Activated naive CD4-positive, alpha-beta T cell treated with anti-CD3 and anti-CD28 coated beads, Interleukin-2, amount 50 U/mL, for 16 hours (primary cell): ENCODE measurements at regions not wholly inside any gene's neighbourhood (a gene's known extent, or its start where the extent isn't known, plus 50 kb on each side); places are given as distances from the start of the nearest gene placed in this dataset.

Source experiments
- DNase-seq: peaks from one replicate; pipeline ENCODE4 v3.0.0-alpha.2; 2020

DNA sequence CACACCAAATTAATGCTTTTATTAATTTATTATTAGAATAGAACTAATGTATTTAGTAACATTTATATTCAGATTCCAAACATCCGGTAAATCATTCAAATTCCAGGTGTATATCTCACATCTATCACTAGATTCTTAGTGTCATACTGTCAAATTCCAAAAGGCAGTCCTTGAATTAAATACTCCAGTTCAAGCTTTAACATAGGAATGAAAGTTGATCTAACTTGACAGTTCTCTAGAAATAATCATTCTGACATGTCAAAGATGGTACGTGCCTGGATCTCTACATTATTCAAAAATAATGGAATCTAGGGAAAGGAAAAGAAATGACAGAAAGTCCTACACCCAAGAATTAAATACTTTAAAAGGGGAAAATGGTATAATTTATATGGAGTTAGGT, 1161.5 kb downstream of the PCDH9 start:
- no peak for DNase-seq

DNA sequence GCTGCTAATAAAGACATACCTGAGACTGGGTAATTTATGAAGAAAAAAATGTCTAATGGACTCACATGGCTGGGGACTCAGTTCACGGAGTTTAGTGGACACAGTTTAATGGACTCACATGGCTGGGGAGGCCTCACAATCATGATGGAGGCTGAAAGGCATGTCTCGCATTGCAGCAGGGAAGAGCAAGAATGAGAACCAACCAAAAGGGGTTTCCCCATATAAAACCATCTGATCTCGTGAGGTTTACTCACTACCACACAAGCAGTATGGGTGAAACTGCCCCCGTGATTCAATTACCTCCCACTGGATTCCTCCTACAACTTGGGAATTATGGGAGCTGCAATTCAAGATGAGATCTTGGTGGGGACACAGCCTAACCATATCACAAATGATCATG, 1181.2 kb downstream of the PCDH9 start:
- DNase-seq: no peak

DNA sequence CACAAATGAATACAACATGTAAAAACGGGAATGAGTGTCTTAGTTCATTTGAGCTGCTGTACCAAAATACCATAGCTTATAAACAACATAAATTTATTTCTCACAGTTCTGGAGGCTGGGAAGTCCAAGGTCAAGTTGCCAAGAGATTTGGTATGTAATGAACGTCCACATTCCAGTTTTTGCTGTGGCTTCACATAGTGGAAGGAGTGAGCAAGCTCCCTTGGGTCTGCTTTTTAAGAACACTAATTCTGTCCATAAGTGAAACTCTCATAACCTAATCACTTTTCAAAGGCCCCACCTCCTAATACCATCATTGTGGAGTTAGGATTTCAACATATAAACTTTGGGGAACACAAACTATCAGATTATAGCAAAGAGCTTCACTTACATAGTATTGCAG, 1189.6 kb downstream of the PCDH9 start:
- no peak for DNase-seq

DNA sequence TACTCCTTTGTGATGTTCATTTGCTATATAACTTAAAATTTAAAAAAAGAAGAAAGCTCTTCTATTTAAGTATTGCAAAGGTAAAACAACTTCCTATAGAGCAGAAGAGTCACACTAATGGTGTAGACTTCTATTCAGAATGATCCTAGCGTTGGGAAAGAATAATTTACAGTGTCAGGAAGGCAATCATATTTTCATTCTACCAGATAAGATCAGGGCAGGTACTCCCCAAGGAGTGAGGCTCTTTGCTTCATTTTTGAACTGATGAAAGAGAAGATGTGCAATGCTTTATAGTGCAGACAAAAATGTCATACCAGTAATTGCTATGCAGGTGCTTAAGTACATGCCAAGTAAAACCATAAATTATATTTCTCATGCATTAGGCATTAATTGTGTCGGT, 1193.0 kb downstream of the PCDH9 start:
- DNase-seq: no peak

DNA sequence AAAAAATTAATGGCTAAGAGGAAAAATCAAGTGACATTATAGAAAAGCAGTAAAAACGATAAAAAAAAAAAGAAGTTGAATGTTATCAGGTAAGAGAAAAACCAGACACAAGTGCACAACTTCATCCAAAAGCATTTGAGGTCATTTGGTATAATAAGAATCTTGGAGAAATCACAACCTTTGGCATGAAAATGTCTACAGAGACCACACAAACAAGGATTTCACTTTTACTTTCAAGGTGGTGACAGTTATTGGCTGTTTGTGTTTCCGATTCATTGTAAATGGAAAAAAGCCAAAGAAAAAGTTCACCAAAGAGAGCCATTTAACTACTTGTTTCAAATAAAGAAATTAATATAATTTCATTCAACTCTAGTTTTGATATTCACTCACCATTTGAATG, 1193.5 kb downstream of the PCDH9 start:
- DNase-seq: no peak

DNA sequence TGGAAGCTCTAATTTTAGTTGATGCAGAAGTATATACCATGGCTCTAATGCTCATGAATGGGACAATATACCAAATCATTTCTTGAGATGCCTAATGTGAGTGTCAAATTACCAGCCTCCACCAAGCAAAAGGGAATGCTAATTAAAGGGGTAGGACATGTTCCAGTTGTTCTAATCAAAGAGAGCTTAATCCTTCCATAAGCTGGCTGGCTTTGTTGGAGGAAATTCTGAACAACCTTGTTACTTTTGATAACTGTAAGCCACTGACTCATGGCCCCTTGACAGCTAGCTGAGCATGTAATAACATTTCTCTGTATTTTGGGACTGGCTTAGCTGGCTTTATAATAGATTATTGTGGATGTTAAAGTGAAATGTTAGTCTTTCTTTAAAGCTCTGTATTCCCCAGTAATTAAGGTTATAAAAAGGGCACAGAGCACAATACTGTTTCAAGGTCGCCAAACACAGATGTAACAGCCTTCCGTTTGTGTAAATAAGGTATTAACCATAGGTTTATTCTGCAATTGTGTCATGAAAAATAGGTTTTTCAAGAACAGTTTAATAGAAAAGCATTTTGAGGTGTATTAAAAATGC, 1194.0 kb downstream of the PCDH9 start:
- DNase-seq: no peak

DNA sequence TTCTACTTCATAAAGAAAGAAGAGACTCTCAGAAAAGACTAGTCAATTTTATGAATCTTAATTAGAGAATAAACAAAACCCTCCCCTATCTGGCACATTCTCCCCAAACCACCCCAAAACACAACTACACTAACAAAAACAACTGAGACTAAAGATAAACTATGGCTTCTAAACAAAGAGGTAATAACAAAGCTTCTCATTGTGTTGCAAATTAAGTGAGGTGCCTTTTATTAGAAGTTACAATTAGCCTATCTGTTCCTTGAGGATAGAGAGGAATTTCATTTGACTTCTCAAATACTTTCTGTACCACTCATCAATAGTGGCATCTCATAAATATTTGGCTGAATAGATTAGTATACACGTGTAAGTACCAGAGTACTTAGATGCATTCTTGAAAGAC, 1196.2 kb downstream of the PCDH9 start:
- DNase-seq: no peak

DNA sequence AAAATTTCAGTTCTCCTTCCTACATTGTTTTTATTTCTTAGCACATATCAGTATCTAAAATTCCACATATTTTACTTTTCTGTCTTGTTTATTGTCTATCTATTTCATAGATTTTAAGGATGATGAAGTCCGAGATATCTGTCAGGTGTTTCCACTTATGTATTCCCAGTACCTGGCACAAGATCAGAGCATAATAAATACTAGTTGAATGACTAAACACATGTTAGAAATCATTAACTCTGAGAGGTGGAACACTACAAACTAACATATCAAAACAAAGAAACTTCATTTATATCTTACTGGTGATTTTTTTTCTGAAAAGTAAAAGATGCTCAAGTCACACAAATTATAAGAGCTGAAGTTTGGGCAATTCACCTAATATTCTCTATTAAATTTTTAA, 1208.3 kb downstream of the PCDH9 start:
- no peak for DNase-seq

DNA sequence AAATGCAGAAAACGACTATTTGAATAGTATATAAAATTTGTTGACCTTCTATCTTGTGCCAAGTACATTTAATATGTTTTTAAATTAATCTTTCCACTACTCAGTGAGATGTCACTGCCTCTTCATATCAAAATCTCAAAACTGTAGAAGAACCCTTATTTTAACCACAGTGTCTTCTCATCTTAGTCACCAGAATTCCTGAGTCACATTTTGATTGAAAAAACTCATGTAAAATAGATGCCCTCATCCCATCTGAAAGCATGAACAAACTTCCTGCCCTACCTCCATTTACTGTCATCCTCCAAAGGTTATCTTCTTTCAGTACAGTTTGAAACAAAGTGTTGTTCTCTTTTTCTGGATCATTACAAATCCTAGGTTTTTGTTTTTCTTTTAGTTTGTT, 1215.4 kb downstream of the PCDH9 start:
- DNase-seq: no peak

DNA sequence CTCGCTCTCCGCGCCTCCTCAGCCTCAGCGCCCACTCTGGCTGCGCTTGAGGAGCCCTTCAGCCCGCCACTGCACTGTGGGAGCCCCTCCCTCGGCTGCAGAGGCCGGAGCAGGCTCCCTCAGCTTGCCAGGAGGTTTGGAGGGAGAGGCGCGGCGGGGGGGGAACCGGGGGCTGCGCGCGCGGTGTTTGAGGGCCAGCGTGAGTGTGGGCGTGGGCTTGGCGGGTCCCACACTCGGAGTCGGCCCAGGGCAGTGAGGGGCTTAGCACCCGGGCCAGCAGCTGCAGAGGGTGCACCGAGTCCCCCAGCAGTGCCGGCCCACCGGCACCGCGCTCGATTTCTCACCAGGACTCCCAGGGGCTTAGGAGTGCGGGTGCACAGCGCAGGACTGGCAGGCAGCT, 1220.9 kb downstream of the PCDH9 start:
- no peak for DNase-seq

DNA sequence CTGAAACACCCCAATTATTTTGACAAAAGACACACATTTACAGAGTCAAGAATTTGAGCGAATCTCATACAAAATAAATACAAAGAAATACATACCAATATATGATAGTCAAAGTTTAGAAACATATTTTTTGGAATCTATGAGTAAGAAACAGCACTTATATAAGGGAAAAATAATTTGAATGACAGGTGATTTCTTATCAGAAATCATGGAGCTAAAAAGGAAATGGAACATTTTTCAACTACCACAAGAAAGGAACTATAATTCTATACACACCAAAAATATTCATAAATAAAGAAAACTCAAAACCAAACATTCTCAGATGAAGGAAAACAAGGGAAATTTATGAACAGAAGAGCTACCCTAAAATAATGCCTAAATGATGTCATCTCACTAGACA, 1226.6 kb downstream of the PCDH9 start:
- DNase-seq: no peak

DNA sequence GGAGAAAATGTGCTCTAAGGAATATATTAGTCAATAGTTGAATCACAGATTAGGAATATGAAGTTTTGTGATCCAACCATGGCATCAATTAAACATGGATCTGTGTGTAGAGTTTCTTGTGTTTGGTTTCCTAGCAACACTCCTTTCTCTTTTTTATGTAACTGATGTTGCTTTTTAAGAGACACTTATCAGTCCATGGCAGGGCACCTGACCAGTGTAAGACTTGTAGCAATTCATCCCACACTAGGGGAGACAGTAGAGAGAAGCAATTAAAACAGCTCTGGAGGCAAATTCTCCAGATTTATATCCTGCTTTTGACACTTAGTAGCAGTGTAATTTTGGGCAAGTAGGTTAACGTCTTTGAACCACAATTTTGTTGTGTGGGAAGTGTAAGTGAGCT, 1229.0 kb downstream of the PCDH9 start:
- no peak for DNase-seq

DNA sequence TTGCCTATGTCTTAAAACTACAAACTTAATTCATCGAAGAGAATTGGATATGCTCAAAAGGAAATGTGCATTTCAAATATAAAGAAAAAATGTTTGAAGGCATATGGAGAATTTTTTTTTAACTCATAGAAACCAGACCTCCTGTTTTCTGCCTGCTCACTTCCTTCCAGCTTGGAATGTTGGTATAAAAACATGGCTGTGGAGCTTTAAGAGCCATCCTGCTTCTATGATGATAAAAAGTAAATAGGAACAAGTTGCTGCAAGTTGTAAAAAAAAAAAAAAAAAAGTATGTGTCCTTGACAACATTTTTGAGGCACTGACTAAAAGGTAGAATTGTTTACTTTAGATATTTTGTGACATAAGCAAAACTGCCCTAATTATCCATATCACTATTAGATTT, 1230.7 kb downstream of the PCDH9 start:
- DNase-seq: no peak

DNA sequence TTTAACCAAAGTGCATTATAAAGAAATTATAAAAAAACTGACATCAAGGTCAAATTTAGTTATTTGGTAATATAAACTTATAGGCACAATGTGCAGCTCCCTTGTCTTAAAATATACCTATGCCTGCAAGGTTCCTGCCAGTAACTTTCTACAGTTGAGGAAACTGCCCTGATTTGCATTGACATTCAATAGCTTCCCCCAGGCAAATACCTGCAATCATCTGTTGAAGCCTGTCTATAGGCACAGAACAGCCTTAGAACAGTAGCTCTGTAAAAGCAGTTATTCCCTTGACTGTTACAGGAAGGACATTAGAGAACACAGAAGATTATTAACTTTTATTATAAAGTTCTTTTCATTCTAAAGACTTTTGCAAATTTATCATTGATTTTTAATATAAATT, 1239.5 kb downstream of the PCDH9 start:
- no peak for DNase-seq

DNA sequence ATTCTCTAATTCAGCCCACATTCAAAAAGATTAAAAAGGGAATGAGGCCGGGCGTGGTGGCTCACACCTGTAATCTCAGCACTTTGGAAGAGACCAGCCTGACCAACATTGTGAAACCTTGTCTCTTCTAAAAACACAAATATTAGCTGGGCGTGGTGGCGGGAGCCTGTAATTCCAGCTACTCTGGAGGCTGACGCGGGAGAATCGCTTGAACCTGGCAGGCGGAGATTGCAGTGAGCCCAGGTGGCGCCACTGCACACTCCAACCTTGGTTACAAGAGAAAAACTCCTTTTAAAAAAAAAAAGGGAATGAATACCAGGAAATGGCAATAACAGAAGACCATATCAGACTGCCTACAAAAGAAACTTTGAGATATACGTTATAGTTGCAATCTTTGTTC, 1244.5 kb downstream of the PCDH9 start:
- DNase-seq: no peak

DNA sequence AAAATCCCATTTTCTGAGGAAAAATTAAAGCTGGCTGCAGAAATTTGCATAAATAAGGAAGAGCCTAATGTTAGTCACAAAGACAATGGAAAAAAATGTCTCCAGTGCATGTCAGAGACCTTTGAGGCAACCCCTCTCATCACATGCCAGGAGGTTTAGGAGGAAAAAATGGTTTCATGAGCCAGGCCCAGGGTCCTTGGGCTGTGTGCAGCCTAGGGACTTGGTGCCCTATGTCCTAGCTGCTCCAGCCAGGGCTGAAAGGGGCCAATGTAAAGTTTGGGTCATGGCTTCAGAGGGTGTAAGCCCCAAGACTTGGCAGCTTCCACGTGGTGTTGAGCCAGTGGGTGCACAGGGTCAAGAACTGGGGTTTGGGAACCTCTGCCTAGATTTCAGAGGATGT, 1252.6 kb downstream of the PCDH9 start:
- no peak for DNase-seq

DNA sequence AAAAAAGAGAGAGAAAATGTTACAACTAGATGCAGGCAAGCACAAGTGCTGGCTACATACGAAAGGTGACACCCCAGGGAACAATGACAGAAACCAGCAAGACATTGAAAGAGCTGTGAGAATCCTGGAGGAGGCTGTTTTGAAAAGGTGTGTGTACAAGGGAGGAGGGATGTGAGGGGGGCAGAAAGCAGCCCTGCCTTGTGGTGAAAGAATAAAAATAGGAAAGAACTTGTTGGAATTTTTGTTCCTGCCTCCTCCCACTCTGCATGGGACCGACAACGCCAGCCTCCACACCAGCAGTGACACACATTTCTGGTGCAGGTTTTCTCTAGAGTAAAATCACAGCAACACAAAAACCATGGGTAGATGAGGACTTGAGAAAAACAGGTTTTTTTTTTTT, 1258.6 kb downstream of the PCDH9 start:
- no peak for DNase-seq

DNA sequence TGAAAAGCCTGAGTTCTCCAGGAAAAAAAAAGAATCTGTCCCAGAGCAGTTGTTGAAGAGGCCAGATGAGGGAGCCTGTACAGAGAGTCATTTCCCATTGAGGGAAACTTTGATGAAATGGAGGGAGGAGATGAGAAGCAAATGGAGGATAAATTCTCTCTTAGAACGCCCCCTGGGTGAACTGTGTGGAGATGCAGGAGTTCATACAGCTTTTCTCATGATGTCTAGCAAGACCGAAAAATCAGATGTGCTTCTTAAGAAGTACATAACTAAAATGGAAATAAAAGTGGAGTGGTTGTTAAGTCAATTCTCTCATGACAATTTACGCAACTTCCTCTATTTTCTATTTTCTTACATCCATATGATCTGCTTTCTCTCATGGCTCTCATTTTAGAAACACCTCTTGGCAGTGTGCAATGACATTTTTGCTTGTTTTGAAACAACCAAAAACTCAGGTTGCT, 1263.1 kb downstream of the PCDH9 start:
- no peak for DNase-seq

DNA sequence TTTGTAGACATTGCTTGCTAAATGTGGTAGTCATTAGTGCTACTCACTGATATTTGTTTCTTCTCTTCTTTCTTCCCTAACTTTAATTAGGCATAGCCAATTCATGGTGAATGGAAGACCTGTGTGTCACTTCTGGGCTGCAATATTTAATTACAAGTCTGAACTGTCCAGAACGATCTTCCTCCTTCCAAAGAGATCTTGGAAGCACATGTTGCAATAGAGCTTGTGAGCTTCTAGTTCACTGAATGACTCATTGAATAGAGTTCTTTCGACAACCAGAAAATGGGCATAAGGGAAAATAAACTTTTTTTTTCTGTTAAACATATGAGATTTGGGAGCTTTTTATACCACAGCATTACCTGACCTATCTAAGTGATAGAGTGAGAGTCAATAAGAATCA, 1264.6 kb downstream of the PCDH9 start:
- DNase-seq: no peak

DNA sequence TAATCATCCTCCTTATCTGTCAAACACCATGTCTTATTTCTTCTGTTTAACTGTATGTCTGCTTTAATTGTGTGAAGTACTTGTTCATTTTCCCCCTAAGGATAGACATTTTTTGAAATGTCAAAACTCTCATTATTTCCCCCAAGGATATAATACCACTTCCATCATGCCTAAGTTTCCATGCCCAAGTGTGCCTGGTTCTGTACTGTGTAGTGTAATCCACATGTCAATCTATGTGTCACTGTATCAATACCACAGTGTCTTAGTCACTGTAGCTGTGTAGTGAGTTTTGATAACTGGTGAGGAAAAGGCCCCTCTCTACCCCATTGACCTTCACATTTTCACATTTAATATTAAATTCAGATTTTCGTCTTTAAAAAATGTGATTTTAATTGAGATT, 1265.5 kb downstream of the PCDH9 start:
- DNase-seq: no peak

DNA sequence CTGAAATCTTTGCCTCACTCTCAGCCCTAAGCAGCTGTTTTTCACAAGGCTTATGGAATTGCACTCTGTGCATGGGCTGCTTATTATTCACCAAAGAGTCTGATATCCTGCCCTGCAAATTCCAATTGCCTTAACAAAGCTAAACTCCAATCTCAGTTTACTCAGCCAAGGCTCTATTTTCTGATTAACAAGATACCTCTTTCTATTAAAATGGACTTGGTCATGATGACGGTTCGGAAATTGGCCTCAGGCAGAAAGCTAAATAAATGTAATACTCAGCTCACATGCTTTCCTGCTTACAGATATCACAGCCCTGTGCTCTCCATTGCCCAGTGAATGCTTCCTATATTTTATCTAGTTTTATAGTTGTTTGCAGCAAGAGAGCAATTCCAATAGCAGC, 1270.8 kb downstream of the PCDH9 start:
- no peak for DNase-seq

DNA sequence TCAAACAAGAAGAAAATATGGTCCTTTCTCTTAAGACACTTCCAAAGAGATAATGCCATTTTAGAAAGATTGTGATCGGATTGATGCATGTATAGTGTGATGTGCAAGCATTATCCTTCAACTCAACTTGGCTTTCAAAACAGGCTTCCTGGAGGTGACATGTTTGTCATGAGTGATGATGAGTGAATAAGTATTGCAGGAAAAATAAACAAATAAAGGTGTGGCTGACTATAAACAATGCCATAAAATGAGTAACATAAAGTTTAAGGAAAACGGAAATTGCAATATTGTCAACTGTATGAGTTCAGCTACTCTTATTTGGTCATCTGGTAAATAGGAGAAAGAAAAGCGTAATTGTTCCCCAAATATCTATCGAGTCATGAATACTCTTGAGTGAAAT, 1283.7 kb downstream of the PCDH9 start:
- no peak for DNase-seq

DNA sequence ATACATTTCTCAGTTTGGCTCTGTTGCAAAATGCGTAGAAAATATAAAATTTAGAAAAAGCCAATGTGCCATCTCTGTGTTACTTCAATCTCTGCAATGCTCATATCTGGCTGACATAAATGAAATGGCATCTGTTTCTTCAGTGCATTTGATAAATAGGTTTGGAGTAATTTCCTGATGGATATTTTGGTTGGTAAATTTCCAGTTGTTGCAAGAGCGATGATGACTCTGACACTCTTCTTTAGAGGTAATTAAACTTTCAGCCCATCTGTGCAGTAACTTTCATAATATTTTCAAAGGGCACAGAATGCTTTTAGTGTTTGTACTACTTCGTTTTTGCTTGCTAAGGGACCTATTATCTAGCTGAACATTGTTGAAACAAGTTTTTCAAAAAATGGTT, 1286.4 kb downstream of the PCDH9 start:
- DNase-seq: no peak

DNA sequence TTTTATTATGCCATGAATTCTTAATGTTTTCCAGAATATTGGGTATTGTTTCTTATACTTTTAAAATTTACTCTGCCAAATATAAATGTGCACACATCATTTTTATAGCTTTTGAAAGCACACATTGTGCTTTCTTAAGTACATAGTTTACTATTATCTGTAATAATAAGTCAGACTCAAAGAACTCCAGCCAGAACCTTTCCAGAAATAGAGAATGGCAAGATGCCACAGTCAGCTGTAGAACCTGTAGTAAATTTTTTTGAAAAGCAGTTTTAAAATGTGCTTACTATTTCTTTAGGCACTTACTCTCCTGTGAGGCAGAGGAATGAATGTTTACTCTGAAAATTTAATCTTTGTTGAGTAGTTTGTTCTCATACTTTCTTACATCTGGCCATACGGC, 1287.1 kb downstream of the PCDH9 start:
- DNase-seq: no peak

DNA sequence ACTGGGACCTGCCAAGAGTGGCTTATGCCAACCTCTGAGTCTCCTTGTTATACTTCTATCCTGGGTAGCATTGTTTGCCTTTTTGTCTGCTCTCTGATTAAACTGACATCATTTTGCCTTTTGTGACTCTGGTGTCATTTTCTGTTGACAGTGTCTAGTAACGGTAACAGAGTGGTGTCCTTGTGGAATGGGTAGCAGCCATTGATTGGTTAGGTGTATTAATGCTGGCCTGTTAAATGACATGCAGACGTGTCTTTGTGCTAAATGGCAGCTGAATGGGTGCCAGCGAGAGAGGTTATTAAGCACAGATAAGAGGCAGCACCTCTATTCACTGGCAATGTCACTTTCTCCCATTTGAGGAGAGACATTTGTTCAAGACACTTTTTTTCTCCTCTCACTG, 1289.4 kb downstream of the PCDH9 start:
- DNase-seq: no peak

DNA sequence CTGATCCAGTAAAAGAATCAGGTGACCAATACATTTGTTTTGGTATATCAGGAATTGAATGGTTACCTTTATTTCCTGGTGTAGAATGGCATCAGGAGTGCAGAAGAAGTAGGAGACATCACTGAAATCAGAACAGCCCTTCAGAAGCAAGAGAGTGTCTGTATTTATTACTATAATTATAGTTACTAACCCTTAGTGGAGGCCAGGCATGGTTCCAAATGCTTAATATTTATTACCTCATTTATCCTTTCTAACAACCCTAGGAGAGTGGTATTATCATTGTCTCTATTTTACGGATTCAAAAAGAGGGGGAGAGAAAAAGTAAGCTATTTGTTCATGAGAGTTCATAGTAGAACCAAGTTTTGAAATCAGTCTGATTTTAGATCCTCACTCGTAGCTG, 1292.9 kb downstream of the PCDH9 start:
- DNase-seq: no peak
